ENCODE measurements at regions not wholly inside any gene's neighbourhood (a gene's known extent, or its start where the extent isn't known, plus 50 kb on each side); places are given as distances from the start of the nearest gene placed in this dataset.

GRCh38 chr6:14282854-14283505, 165.4 kb downstream of the CD83 start:
- no peaks in the 10 kb centered on the region for H4K20me1 ChIP-seq (ENCODE audit: insufficient read depth, low read length)
- Mint-ChIP-seq H3K36me3 (ENCODE audit: low read depth, unreplicated experiment) (no peaks in the 10 kb centered on the region), H3K27ac (ENCODE audit: unreplicated experiment) (no peak overlapping the region), H3K9me3 (ENCODE audit: unreplicated experiment) (peaks cover 9% of the 10 kb centered on the region), H3K4me3 (ENCODE audit: unreplicated experiment) (no peak overlapping the region), H3K4me1 (ENCODE audit: low read depth, unreplicated experiment) (peaks cover 14% of the 10 kb centered on the region), H3K27me3 (ENCODE audit: low read depth, unreplicated experiment) (peaks cover 20% of the 10 kb centered on the region)
- DNase-seq (ENCODE audit: low read depth) (no peak), FAIRE-seq (no peak)
- H3K4me2 ChIP-seq (ENCODE audit: low read length), result no peak overlapping the region
- TF ChIP-seq CTCF (IDR thresholded peaks at IDR 0.05; ENCODE audit: insufficient read depth, low read depth, low read length), result no peak
- no peak for TF ChIP-seq EZH2 (IDR thresholded peaks at IDR 0.05; ENCODE audit: insufficient read depth, low read length)
- no peaks in the 10 kb centered on the region for H3K79me2 ChIP-seq (ENCODE audit: insufficient read depth, low read length)
- H3K27ac ChIP-seq (ENCODE audit: low read depth, low read length), result no peak overlapping the region
- H3K27me3 ChIP-seq (ENCODE audit: insufficient read depth, low read length), result no peaks in the 10 kb centered on the region
- no peak overlapping the region for H3K9ac ChIP-seq (ENCODE audit: low read length)
- no peak overlapping the region for H2AFZ ChIP-seq (ENCODE audit: low read depth, low read length)
- H3K4me3 ChIP-seq (ENCODE audit: insufficient read depth, low read depth, low read length), result no peak overlapping the region
- H3K36me3 ChIP-seq (ENCODE audit: insufficient read depth, low read length), result no peaks in the 10 kb centered on the region
- H3K9me3 ChIP-seq (ENCODE audit: insufficient read depth, low read depth, low read length), result no peaks in the 10 kb centered on the region
- peaks cover 19% of the 10 kb centered on the region for H3K4me1 ChIP-seq (ENCODE audit: insufficient read depth, low read length)

- Mint-ChIP-seq H3K9me3 (ENCODE audit: unreplicated experiment) (peaks cover 9% of the 10 kb centered on the region), H3K36me3 (ENCODE audit: low read depth, unreplicated experiment) (no peaks in the 10 kb centered on the region), H3K4me1 (ENCODE audit: low read depth, unreplicated experiment) (peaks cover 14% of the 10 kb centered on the region), H3K27me3 (ENCODE audit: low read depth, unreplicated experiment) (peaks cover 18% of the 10 kb centered on the region), H3K27ac (ENCODE audit: unreplicated experiment) (no peak overlapping the region), H3K4me3 (ENCODE audit: unreplicated experiment) (no peak overlapping the region)
- Histone ChIP-seq H3K36me3 (ENCODE audit: insufficient read depth, low read length) (no peaks in the 10 kb centered on the region), H3K27me3 (ENCODE audit: insufficient read depth, low read length) (no peaks in the 10 kb centered on the region), H3K4me1 (ENCODE audit: insufficient read depth, low read length) (peaks cover 15% of the 10 kb centered on the region), H3K9me3 (ENCODE audit: insufficient read depth, low read depth, low read length) (no peaks in the 10 kb centered on the region), H3K4me3 (ENCODE audit: insufficient read depth, low read depth, low read length) (no peak overlapping the region), H3K4me2 (ENCODE audit: low read length) (no peak overlapping the region), H2AFZ (ENCODE audit: low read depth, low read length) (no peak overlapping the region), H3K9ac (ENCODE audit: low read length) (no peak overlapping the region), H3K79me2 (ENCODE audit: insufficient read depth, low read length) (no peaks in the 10 kb centered on the region), H3K27ac (ENCODE audit: low read depth, low read length) (no peak overlapping the region), H4K20me1 (ENCODE audit: insufficient read depth, low read length) (no peaks in the 10 kb centered on the region)
- no peak for TF ChIP-seq EZH2 (IDR thresholded peaks at IDR 0.05; ENCODE audit: insufficient read depth, low read length)
- TF ChIP-seq CTCF (IDR thresholded peaks at IDR 0.05; ENCODE audit: insufficient read depth, low read depth, low read length), result no peak
- FAIRE-seq (no peak), DNase-seq (ENCODE audit: low read depth) (no peak)
Observed at GRCh38 chr6:14283600-14284235, 166.1 kb downstream of the CD83 start.
